Lower leg skin (tissue), 4 donors: ENCODE measurements at regions not wholly inside any gene's neighbourhood (a gene's known extent, or its start where the extent isn't known, plus 50 kb on each side); places are given as distances from the start of the nearest gene placed in this dataset.
A peak's percentile ranks its signal among the peaks of the same experiment; 100 is the strongest.

Experiments used
- DNase-seq, 2 donors: peaks; one replicate each; pipeline ENCODE4 v3.0.0-alpha.2; 2019; ENCODE audit warnings: low spot score in 2 of 2
- H3K4me3 ChIP-seq: fragments of 200-600 bp; sonication (generic); 2 replicates; pipeline ENCODE4 v1.5.1; 2017; ENCODE audit warnings: mild to moderate bottlenecking, low read depth; ENCODE audit not compliant: poor library complexity, severe bottlenecking
- POLR2A ChIP-seq, 2 donors: fragments of 450-650 bp; IDR thresholded peaks; one replicate each; pipeline ENCODE4 v1.6.1; 2016 to 2017; ENCODE audit warnings: antibody characterized with exemption in 2 of 2, mild to moderate bottlenecking in 1 of 2, moderate library complexity in 1 of 2
- WGBS, 2 donors: methylation state at CpG; one replicate each; pipeline ENCODE4 v1.1.5; 2018; 5-methylcytosine and 5-hydroxymethylcytosine counted together
- intact Hi-C: fragments of 100-400 bp; cut with DNase I; formaldehyde crosslinking; loops from one replicate; pipeline ENCODE4 v1.15.0; 2023; ENCODE audit warnings: low total_unique reads
- TF ChIP-seq, protein P1 (sequence below), 3 donors: fragments of 450-650 bp; IDR thresholded peaks; one replicate each; pipeline ENCODE4 v1.5.1; 2016; ENCODE audit warnings: antibody characterized with exemption in 3 of 3, mild to moderate bottlenecking in 3 of 3, moderate library complexity in 2 of 3

GRCh38 chr2:144669196-144669987, 149.5 kb upstream of the ZEB2 start:
- WGBS, 2 donors = 92 to 93% methylated on average over 7 of the region's 7 CpGs
- no peak for DNase-seq
- no peak overlapping the region for H3K4me3 ChIP-seq
- TF ChIP-seq, protein P1, sequence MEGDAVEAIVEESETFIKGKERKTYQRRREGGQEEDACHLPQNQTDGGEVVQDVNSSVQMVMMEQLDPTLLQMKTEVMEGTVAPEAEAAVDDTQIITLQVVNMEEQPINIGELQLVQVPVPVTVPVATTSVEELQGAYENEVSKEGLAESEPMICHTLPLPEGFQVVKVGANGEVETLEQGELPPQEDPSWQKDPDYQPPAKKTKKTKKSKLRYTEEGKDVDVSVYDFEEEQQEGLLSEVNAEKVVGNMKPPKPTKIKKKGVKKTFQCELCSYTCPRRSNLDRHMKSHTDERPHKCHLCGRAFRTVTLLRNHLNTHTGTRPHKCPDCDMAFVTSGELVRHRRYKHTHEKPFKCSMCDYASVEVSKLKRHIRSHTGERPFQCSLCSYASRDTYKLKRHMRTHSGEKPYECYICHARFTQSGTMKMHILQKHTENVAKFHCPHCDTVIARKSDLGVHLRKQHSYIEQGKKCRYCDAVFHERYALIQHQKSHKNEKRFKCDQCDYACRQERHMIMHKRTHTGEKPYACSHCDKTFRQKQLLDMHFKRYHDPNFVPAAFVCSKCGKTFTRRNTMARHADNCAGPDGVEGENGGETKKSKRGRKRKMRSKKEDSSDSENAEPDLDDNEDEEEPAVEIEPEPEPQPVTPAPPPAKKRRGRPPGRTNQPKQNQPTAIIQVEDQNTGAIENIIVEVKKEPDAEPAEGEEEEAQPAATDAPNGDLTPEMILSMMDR (IDR thresholded peaks at IDR 0.05) = no peak
- TF ChIP-seq POLR2A (IDR thresholded peaks at IDR 0.05) = no peak
- intact Hi-C loops = no loop called here

GRCh38 chr2:144668493-144669110, 148.7 kb upstream of the ZEB2 start:
- intact Hi-C loops = no loop called here
- WGBS, 2 donors = 88 to 94% methylated on average over 1 of the region's 1 CpG

DNA sequence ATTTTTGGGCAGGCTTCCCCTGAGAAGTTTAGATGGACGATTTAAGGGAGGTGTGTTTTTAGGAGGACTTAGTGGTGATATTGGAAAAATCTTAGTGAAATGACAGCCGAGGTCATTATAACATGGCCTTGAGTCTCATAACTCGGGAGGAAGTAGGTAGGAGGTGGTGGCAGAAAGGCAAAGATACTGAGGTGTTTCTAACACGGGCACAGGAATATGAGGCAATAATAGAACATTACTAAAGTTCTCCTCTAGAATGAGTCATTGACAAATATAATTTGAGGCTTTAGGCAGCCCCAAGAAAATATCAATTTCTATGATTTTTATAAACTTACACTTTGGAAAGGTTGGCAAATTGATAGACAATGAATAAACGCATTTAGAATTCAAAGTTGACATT, 146.1 kb upstream of the ZEB2 start:
- no peak for TF ChIP-seq POLR2A (IDR thresholded peaks at IDR 0.05)
- TF ChIP-seq, protein P1 (IDR thresholded peaks at IDR 0.05) = no peak
- intact Hi-C loops = no loop called here
- no peak overlapping the region for H3K4me3 ChIP-seq
- DNase-seq = no peak
- 79 to 85% methylated on average over 5 of the region's 5 CpGs for WGBS, 2 donors

More at GRCh38 chr2:144668493-144669110, 148.7 kb upstream of the ZEB2 start:
- no peak for TF ChIP-seq POLR2A (IDR thresholded peaks at IDR 0.05)
- TF ChIP-seq, protein P1 (IDR thresholded peaks at IDR 0.05) = no peak
- H3K4me3 ChIP-seq = no peak overlapping the region
- no peak for DNase-seq

DNA sequence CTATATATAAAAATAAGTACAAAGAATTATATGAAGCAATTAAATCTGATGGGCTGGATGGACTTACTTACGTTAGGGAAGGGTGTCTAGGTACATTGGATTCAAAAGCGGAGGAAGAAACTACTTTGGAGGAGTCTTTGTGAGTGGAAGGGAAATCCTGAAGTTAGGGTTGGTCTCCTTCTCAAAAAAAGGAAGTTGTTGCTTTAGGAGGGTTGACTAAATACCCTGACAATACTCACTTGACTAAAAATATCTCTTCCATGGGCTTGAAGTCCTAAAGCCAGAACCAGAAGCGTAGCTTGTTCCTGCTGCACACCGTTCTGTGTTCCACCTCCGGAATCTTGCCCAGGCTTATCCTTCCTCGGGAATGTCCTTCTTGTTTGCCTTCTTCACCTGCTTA, 143.3 kb upstream of the ZEB2 start:
- intact Hi-C loops = no loop called here
- TF ChIP-seq POLR2A (IDR thresholded peaks at IDR 0.05) = no peak

DNA sequence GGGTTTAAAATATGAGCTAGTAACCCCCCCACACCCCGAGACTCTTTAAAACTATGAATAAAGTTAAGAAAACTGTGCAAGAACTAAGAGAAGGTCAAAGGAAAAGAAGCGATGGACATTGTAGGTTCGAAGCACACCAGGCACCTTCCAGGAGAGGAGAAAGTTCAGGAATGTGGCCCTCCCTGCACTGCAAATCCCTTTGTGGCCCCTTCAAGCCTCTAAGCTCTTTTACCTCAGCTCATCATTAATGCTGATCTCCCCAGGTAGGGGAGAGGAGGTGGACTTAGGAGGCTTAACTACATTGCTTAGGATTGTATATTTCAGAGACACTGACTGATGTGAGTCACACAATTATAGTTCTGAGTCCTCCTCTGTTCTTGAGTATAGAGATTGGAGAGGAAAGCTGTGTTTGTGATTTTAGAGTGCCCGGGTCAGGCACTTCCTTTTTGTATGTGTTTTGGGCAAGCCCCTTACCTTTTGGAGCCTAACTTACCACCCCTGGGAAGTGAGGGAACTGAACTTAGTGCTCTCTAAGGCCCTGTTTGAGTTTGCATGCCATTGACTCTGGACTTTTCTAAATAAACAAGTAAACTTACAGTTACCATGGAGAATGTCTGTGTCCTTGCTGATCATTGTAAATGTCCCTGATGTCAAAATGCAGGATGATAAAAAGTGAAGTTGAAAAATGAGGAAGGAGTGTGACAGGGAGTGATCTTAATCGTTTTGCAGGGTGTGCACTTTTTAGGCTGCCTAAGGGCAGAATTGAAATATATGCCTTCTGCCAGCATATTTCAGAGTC, 140.8 kb upstream of the ZEB2 start:
- 67 to 68% methylated on average over 5 of the region's 5 CpGs for WGBS, 2 donors
- TF ChIP-seq POLR2A (IDR thresholded peaks at IDR 0.05) = no peak
- intact Hi-C loops = no loop called here
- DNase-seq = no peak
- no peak overlapping the region for H3K4me3 ChIP-seq

More for the DNA sequence above, 143.3 kb upstream of the ZEB2 start:
- DNase-seq = no peak
- 76 to 89% methylated on average over 6 of the region's 6 CpGs for WGBS, 2 donors
- H3K4me3 ChIP-seq = no peak overlapping the region

GRCh38 chr2:144659731-144660275, 139.9 kb upstream of the ZEB2 start:
- DNase-seq = peak in 1 of 2 donors; percentile 60
- intact Hi-C loops = no loop called here
- 55 to 75% methylated on average over 10 of the region's 10 CpGs for WGBS, 2 donors
- H3K4me3 ChIP-seq = no peak overlapping the region
- TF ChIP-seq, protein P1 (IDR thresholded peaks at IDR 0.05) = no peak
- no peak for TF ChIP-seq POLR2A (IDR thresholded peaks at IDR 0.05)
